ENCODE measurements at regions not wholly inside any gene's neighbourhood (a gene's known extent, or its start where the extent isn't known, plus 50 kb on each side); places are given as distances from the start of the nearest gene placed in this dataset.

GRCh38 chr2:128690869-128691268, 372.2 kb upstream of the HS6ST1 start:
- intact Hi-C loops (cut with micrococcal nuclease; ENCODE audit: unreplicated experiment): no loop called here
- no peaks in the 10 kb centered on the region for H3K27me3 ChIP-seq (replicated peaks; ENCODE audit: insufficient read depth, low read depth, low read length, poor library complexity)
- no peaks in the 10 kb centered on the region for H3K4me1 ChIP-seq (ENCODE audit: insufficient read depth, low read length, poor library complexity, severe bottlenecking)
- TF ChIP-seq CTCF (conservative IDR thresholded peaks at IDR 0.05; ENCODE audit: low read depth, low read length) (no peak), EZH2 (IDR thresholded peaks at IDR 0.05; ENCODE audit: borderline replicate concordance, low read depth, low read length, poor library complexity, severe bottlenecking) (no peak)
- no peak for DNase-seq (ENCODE audit: low spot score)
- ChIA-PET CTCF (no interaction called here), POLR2A (ENCODE audit: low non-redundant PET) (no interaction called here)
- H3K4me3 ChIP-seq (ENCODE audit: low read depth, low read length, poor library complexity, severe bottlenecking): no peak overlapping the region
- no peaks in the 10 kb centered on the region for H3K9me3 ChIP-seq (ENCODE audit: low read depth, low read length, poor library complexity, severe bottlenecking)
- no TSS peak for BruUV-seq (replicated peaks)
- H3K36me3 ChIP-seq (ENCODE audit: insufficient read depth, low read length, poor library complexity, severe bottlenecking): no peaks in the 10 kb centered on the region
- H3K27ac ChIP-seq (ENCODE audit: low read depth, low read length, poor library complexity, severe bottlenecking): no peak overlapping the region

- DNase-seq (ENCODE audit: low spot score): no peak
- intact Hi-C loops (cut with micrococcal nuclease; ENCODE audit: unreplicated experiment): no loop called here
- CTCF ChIA-PET: no interaction called here
- Histone ChIP-seq H3K4me3 (ENCODE audit: low read depth, low read length, poor library complexity, severe bottlenecking) (no peak overlapping the region), H3K27ac (ENCODE audit: low read depth, low read length, poor library complexity, severe bottlenecking) (no peak overlapping the region), H3K9me3 (ENCODE audit: low read depth, low read length, poor library complexity, severe bottlenecking) (no peaks in the 10 kb centered on the region), H3K36me3 (ENCODE audit: insufficient read depth, low read length, poor library complexity, severe bottlenecking) (no peaks in the 10 kb centered on the region), H3K27me3 (replicated peaks; ENCODE audit: insufficient read depth, low read depth, low read length, poor library complexity) (no peaks in the 10 kb centered on the region), H3K4me1 (ENCODE audit: insufficient read depth, low read length, poor library complexity, severe bottlenecking) (no peaks in the 10 kb centered on the region)
- POLR2A ChIA-PET (ENCODE audit: low non-redundant PET): no interaction called here
- TF ChIP-seq CTCF (conservative IDR thresholded peaks at IDR 0.05; ENCODE audit: low read depth, low read length) (no peak), EZH2 (IDR thresholded peaks at IDR 0.05; ENCODE audit: borderline replicate concordance, low read depth, low read length, poor library complexity, severe bottlenecking) (no peak)
- no TSS peak for BruUV-seq (replicated peaks)
These were observed 372.9 kb upstream of the HS6ST1 start for GRCh38 chr2:128691526-128691925.

- Histone ChIP-seq H3K4me1 (ENCODE audit: insufficient read depth, low read length, poor library complexity, severe bottlenecking) (no peaks in the 10 kb centered on the region), H3K36me3 (ENCODE audit: insufficient read depth, low read length, poor library complexity, severe bottlenecking) (no peaks in the 10 kb centered on the region), H3K9me3 (ENCODE audit: low read depth, low read length, poor library complexity, severe bottlenecking) (no peaks in the 10 kb centered on the region), H3K27me3 (replicated peaks; ENCODE audit: insufficient read depth, low read depth, low read length, poor library complexity) (no peaks in the 10 kb centered on the region), H3K4me3 (ENCODE audit: low read depth, low read length, poor library complexity, severe bottlenecking) (no peak overlapping the region), H3K27ac (ENCODE audit: low read depth, low read length, poor library complexity, severe bottlenecking) (no peak overlapping the region)
- no TSS peak for BruUV-seq (replicated peaks)
- POLR2A ChIA-PET (ENCODE audit: low non-redundant PET): no interaction called here
- CTCF ChIA-PET: no interaction called here
- TF ChIP-seq CTCF (conservative IDR thresholded peaks at IDR 0.05; ENCODE audit: low read depth, low read length) (no peak), EZH2 (IDR thresholded peaks at IDR 0.05; ENCODE audit: borderline replicate concordance, low read depth, low read length, poor library complexity, severe bottlenecking) (no peak)
- intact Hi-C loops (cut with micrococcal nuclease; ENCODE audit: unreplicated experiment): no loop called here
- no peak for DNase-seq (ENCODE audit: low spot score)
These were observed 374.5 kb upstream of the HS6ST1 start for GRCh38 chr2:128692895-128693742.

All from A673 (cell line).